Stimulated activated naive B cell treated with anti-CD40 and anti-IgM and Interleukin-4, amounts not matched to agents 10 μg/mL and 1 μg/mL and 100 μg/mL, for 72 hours (primary cell): ENCODE measurements at regions not wholly inside any gene's neighbourhood (a gene's known extent, or its start where the extent isn't known, plus 50 kb on each side); places are given as distances from the start of the nearest gene placed in this dataset.

Experiments
- ATAC-seq, 2 donors: fragments of 150-1000 bp; cut with Tn5 transposase; replicated peaks; 2 replicates each; pipeline ENCODE4 v1.10.0; 2021; ENCODE audit warnings: moderate library complexity in 1 of 2
- DNase-seq: peaks from one replicate; pipeline ENCODE4 v3.0.0; 2021
- H3K27ac Mint-ChIP-seq: one replicate; pipeline ENCODE4 v1.8.0; 2022; ENCODE audit warnings: mild to moderate bottlenecking, mixed read lengths
- H3K27me3 Mint-ChIP-seq, 2 donors: one replicate each; pipeline ENCODE4 v1.8.0; 2022; ENCODE audit warnings: mixed read lengths in 2 of 2
- H3K36me3 Mint-ChIP-seq, 2 donors: one replicate each; pipeline ENCODE4 v1.8.0; 2022; ENCODE audit warnings: mixed read lengths in 2 of 2, mild to moderate bottlenecking in 1 of 2
- H3K4me1 Mint-ChIP-seq, 2 donors: one replicate each; pipeline ENCODE4 v1.8.0; 2022; ENCODE audit warnings: mixed read lengths in 2 of 2, mild to moderate bottlenecking in 1 of 2
- H3K4me3 Mint-ChIP-seq, 2 donors: one replicate each; pipeline ENCODE4 v1.8.0; 2022; ENCODE audit warnings: mild to moderate bottlenecking in 2 of 2, mixed read lengths in 2 of 2, moderate library complexity in 1 of 2
- H3K9me3 Mint-ChIP-seq, 2 donors: one replicate each; pipeline ENCODE4 v1.8.0; 2022; ENCODE audit warnings: mixed read lengths in 2 of 2, mild to moderate bottlenecking in 1 of 2

- DNase-seq (no peak), ATAC-seq (no peak)
- Mint-ChIP-seq H3K27ac (no peak overlapping the region), H3K4me3 (no peak overlapping the region), H3K4me1 (no peaks in the 10 kb centered on the region), H3K9me3 (no peaks in the 10 kb centered on the region), H3K27me3 (no peaks in the 10 kb centered on the region), H3K36me3 (no peaks in the 10 kb centered on the region)
Measured at GRCh38 chr3:95449841-95450240, 1364.6 kb upstream of the EPHA6 start.

- Mint-ChIP-seq H3K27ac (no peak overlapping the region), H3K27me3 (no peaks in the 10 kb centered on the region), H3K9me3 (no peaks in the 10 kb centered on the region), H3K36me3 (no peaks in the 10 kb centered on the region), H3K4me1 (no peaks in the 10 kb centered on the region), H3K4me3 (no peak overlapping the region)
- DNase-seq (no peak), ATAC-seq (no peak)
Measured at GRCh38 chr3:95453242-95453641, 1361.2 kb upstream of the EPHA6 start.

- no peak overlapping the region for H3K27ac Mint-ChIP-seq
- ATAC-seq = no peak
- H3K4me1 Mint-ChIP-seq = no peaks in the 10 kb centered on the region
- DNase-seq = no peak
- no peaks in the 10 kb centered on the region for H3K36me3 Mint-ChIP-seq
- no peaks in the 10 kb centered on the region for H3K9me3 Mint-ChIP-seq
- H3K4me3 Mint-ChIP-seq = no peak overlapping the region
- no peaks in the 10 kb centered on the region for H3K27me3 Mint-ChIP-seq
Measured at GRCh38 chr3:95456835-95457234, 1357.6 kb upstream of the EPHA6 start.

GRCh38 chr3:95459706-95460105 is 1354.7 kb upstream of the EPHA6 start:
- no peak for ATAC-seq
- H3K27ac Mint-ChIP-seq = no peak overlapping the region
- H3K27me3 Mint-ChIP-seq = no peaks in the 10 kb centered on the region
- peaks cover 0 to 2% of the 10 kb centered on the region in 2 donors for H3K9me3 Mint-ChIP-seq
- no peak overlapping the region for H3K4me3 Mint-ChIP-seq
- DNase-seq = no peak
- H3K4me1 Mint-ChIP-seq = no peaks in the 10 kb centered on the region
- no peaks in the 10 kb centered on the region for H3K36me3 Mint-ChIP-seq

GRCh38 chr3:95460274-95460673 is 1354.1 kb upstream of the EPHA6 start:
- Mint-ChIP-seq H3K9me3 (peaks cover 0 to 4% of the 10 kb centered on the region in 2 donors), H3K27ac (no peak overlapping the region), H3K36me3 (no peaks in the 10 kb centered on the region), H3K27me3 (no peaks in the 10 kb centered on the region), H3K4me3 (no peak overlapping the region), H3K4me1 (no peaks in the 10 kb centered on the region)
- ATAC-seq (no peak), DNase-seq (no peak)

GRCh38 chr3:95462161-95462560 is 1352.2 kb upstream of the EPHA6 start:
- DNase-seq (no peak), ATAC-seq (no peak)
- Mint-ChIP-seq H3K27ac (no peak overlapping the region), H3K9me3 (peaks cover 0 to 6% of the 10 kb centered on the region in 2 donors), H3K4me3 (no peak overlapping the region), H3K36me3 (no peaks in the 10 kb centered on the region), H3K27me3 (no peaks in the 10 kb centered on the region), H3K4me1 (no peaks in the 10 kb centered on the region)

GRCh38 chr3:95464346-95464745 is 1350.0 kb upstream of the EPHA6 start:
- no peak for ATAC-seq
- peaks cover 0 to 7% of the 10 kb centered on the region in 2 donors for H3K9me3 Mint-ChIP-seq
- DNase-seq = no peak
- no peak overlapping the region for H3K27ac Mint-ChIP-seq
- no peak overlapping the region for H3K4me3 Mint-ChIP-seq
- no peaks in the 10 kb centered on the region for H3K36me3 Mint-ChIP-seq
- H3K4me1 Mint-ChIP-seq = no peaks in the 10 kb centered on the region
- H3K27me3 Mint-ChIP-seq = no peaks in the 10 kb centered on the region

GRCh38 chr3:95468331-95468730 is 1346.1 kb upstream of the EPHA6 start:
- Mint-ChIP-seq H3K4me1 (no peaks in the 10 kb centered on the region), H3K36me3 (no peaks in the 10 kb centered on the region), H3K9me3 (peaks cover 0 to 9% of the 10 kb centered on the region in 2 donors), H3K27me3 (no peaks in the 10 kb centered on the region), H3K27ac (no peak overlapping the region), H3K4me3 (no peak overlapping the region)
- ATAC-seq (no peak), DNase-seq (no peak)

- Mint-ChIP-seq H3K4me3 (no peak overlapping the region), H3K9me3 (peaks cover 0 to 2% of the 10 kb centered on the region in 2 donors), H3K4me1 (no peaks in the 10 kb centered on the region), H3K27me3 (no peaks in the 10 kb centered on the region), H3K36me3 (no peaks in the 10 kb centered on the region), H3K27ac (no peak overlapping the region)
- no peak for DNase-seq
- no peak for ATAC-seq
Measured at GRCh38 chr3:95474338-95474737, 1340.1 kb upstream of the EPHA6 start.

- no peak for ATAC-seq
- no peaks in the 10 kb centered on the region for H3K36me3 Mint-ChIP-seq
- no peak overlapping the region for H3K4me3 Mint-ChIP-seq
- H3K27ac Mint-ChIP-seq = no peak overlapping the region
- H3K9me3 Mint-ChIP-seq = peaks cover 0 to 2% of the 10 kb centered on the region in 2 donors
- H3K4me1 Mint-ChIP-seq = no peaks in the 10 kb centered on the region
- no peak for DNase-seq
- H3K27me3 Mint-ChIP-seq = no peaks in the 10 kb centered on the region
Measured at GRCh38 chr3:95476534-95476933, 1337.9 kb upstream of the EPHA6 start.

GRCh38 chr3:95506174-95506573 is 1308.2 kb upstream of the EPHA6 start:
- no peak overlapping the region for H3K4me3 Mint-ChIP-seq
- no peaks in the 10 kb centered on the region for H3K36me3 Mint-ChIP-seq
- DNase-seq (no peak), ATAC-seq (no peak)
- no peak overlapping the region for H3K27ac Mint-ChIP-seq
- peaks cover 0 to 6% of the 10 kb centered on the region in 2 donors for H3K9me3 Mint-ChIP-seq
- H3K27me3 Mint-ChIP-seq = no peaks in the 10 kb centered on the region
- no peaks in the 10 kb centered on the region for H3K4me1 Mint-ChIP-seq

GRCh38 chr3:95508124-95508523 is 1306.3 kb upstream of the EPHA6 start:
- Mint-ChIP-seq H3K27me3 (no peaks in the 10 kb centered on the region), H3K4me3 (no peak overlapping the region), H3K9me3 (peaks cover 0 to 6% of the 10 kb centered on the region in 2 donors), H3K4me1 (no peaks in the 10 kb centered on the region), H3K27ac (no peak overlapping the region), H3K36me3 (no peaks in the 10 kb centered on the region)
- no peak for ATAC-seq
- no peak for DNase-seq

- Mint-ChIP-seq H3K27me3 (no peaks in the 10 kb centered on the region), H3K27ac (no peak overlapping the region), H3K36me3 (no peaks in the 10 kb centered on the region), H3K4me1 (no peaks in the 10 kb centered on the region), H3K4me3 (no peak overlapping the region), H3K9me3 (peaks cover 2 to 6% of the 10 kb centered on the region in 2 donors)
- no peak for DNase-seq
- no peak for ATAC-seq
Measured at GRCh38 chr3:95511828-95512227, 1302.6 kb upstream of the EPHA6 start.

GRCh38 chr3:95514260-95514659 is 1300.1 kb upstream of the EPHA6 start:
- no peaks in the 10 kb centered on the region for H3K36me3 Mint-ChIP-seq
- peaks cover under 1 to 2% of the 10 kb centered on the region in 2 donors for H3K9me3 Mint-ChIP-seq
- H3K27me3 Mint-ChIP-seq = no peaks in the 10 kb centered on the region
- no peak for DNase-seq
- no peaks in the 10 kb centered on the region for H3K4me1 Mint-ChIP-seq
- no peak for ATAC-seq
- H3K27ac Mint-ChIP-seq = no peak overlapping the region
- H3K4me3 Mint-ChIP-seq = no peak overlapping the region

- H3K9me3 Mint-ChIP-seq = no peaks in the 10 kb centered on the region
- no peaks in the 10 kb centered on the region for H3K36me3 Mint-ChIP-seq
- H3K27me3 Mint-ChIP-seq = no peaks in the 10 kb centered on the region
- no peak for ATAC-seq
- H3K27ac Mint-ChIP-seq = no peak overlapping the region
- no peak overlapping the region for H3K4me3 Mint-ChIP-seq
- DNase-seq = no peak
- H3K4me1 Mint-ChIP-seq = no peaks in the 10 kb centered on the region
Measured at GRCh38 chr3:95521396-95521795, 1293.0 kb upstream of the EPHA6 start.

GRCh38 chr3:95522449-95522848 is 1291.9 kb upstream of the EPHA6 start:
- no peak overlapping the region for H3K27ac Mint-ChIP-seq
- DNase-seq = no peak
- no peak for ATAC-seq
- H3K36me3 Mint-ChIP-seq = no peaks in the 10 kb centered on the region
- no peaks in the 10 kb centered on the region for H3K9me3 Mint-ChIP-seq
- no peaks in the 10 kb centered on the region for H3K4me1 Mint-ChIP-seq
- H3K27me3 Mint-ChIP-seq = no peaks in the 10 kb centered on the region
- H3K4me3 Mint-ChIP-seq = no peak overlapping the region
